NCI-H2196 treated with DMSO at 0.1 percent for 48 hours (cell line): ENCODE measurements at regions not wholly inside any gene's neighbourhood (a gene's known extent, or its start where the extent isn't known, plus 50 kb on each side); places are given as distances from the start of the nearest gene placed in this dataset.
"Not testable (repeated sequence)": the region's sequence is repeated elsewhere in the genome, so short reads cannot be mapped to it uniquely, and the experiment has no call there.

Source experiments
- DNase-seq: peaks from one replicate; lab custom pipeline; 2025; ENCODE audit not compliant: unreplicated experiment; lab: John Stamatoyannopoulos, UW

GRCh38 chr12:73186272-73186671 lies 914.1 kb downstream of the TRHDE start:
- DNase-seq, result no peak

- no peak for DNase-seq
Measured at GRCh38 chr12:73187765-73188164, 915.6 kb downstream of the TRHDE start.

DNA sequence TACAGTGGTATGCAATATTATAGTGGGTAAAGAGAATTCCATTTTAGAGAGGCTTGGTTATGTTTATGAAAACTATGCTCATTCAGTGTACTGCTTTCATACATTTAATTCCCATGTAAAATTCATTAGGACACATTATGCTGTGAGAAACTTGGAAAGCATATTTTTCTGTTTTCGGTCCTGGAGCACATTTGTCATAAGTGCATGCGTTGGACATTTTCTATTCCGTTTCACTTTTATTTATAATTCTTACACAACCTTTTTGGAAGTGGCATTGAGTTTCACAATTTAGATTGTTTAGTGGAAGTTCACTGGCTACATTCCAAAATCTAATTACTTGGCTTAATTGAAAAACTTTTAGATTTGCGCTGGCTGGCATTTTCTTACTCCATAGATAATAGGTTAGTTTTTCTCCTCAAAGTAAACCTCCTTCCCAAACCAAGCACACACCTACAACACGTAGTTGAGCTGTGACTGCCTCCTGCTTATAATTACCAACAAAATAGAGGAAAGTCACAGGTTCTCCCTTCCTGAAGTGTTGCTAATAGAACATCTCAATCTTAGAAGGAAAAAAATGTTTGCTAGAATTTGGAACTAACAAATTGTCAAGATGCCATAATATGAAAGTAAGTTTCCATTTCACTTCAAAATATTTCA lies 938.5 kb downstream of the TRHDE start:
- no peak for DNase-seq

DNA sequence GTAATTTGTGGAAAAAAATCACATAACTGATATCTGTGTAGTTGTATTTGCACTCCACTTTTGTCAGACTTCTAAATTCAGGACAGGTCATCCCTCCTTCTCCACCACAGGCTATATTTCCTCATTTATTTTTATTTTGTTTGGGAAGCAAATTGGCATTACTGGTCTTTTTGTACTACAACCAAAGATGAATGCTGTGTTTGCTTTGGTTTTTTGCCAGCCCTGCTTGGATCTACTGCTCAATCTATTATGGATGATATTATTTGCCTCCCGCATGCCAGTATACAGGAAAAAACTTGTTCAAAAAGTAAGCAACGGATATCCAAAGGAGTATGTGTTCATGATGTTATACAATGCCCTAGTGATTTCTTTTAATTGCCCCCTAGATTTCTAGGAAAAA lies 948.8 kb downstream of the TRHDE start:
- DNase-seq, result no peak

DNA sequence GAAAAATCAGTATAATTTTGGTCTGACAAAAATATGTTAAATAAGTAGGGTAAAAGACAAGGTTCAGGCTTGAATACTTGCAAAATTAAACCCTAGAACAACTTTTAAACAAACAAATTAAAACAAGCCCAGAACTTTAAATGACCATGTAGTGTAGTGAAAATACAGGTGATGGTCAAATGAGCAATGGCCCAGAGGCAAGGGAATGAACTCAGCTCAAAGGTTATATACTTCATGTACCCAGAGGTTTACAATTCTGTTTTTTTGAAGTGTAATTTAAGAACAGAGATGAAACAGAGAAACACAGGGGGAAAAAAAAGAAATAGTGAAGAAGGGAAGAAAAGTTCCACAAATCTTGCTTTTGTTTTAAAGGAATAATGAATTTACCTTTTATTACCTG lies 949.2 kb downstream of the TRHDE start:
- no peak for DNase-seq

DNA sequence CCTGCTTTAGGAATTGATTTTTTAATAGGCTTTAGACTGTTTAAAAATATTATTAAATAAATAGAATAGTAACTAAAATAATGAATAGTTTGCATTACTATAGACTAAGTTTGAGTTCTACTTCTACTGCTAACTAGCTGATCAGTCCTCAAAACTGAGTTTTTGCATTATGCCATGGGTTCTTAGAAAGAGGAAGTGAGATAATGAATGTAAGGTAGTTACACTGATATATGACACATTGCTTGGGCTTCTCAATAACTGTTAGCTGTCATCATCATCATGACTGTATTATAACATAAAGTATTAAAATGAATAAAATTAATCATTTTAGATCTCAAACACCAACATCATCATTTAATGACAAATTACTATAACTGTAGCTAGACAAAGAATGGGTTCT lies 949.7 kb downstream of the TRHDE start:
- no peak for DNase-seq

DNA sequence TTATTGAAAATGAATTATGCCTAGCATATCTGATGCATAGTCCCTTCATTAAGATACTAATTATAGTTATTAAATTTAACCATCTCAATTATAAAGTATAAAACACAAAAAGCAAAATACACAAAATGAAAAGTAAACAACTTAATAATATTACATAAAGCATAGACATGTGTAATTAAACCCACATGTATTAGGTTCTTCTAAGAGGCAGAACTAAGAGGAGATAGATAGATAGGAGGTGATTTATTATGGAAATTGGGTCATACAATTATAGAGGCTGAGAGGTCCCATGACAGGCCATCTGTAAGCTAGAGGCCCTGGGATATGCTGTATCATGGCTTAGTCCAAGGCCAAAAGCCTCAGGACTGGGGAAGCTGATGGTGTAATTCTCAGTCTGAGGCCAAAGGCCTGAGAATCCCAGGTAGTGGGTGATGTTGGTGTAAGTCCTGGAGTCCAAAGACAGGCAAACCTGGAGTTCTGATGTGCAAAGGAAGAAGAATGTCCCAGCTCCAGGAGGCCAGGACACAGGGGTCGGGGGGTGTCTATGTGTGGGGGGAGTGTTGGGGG lies 953.3 kb downstream of the TRHDE start:
- no peak for DNase-seq

DNA sequence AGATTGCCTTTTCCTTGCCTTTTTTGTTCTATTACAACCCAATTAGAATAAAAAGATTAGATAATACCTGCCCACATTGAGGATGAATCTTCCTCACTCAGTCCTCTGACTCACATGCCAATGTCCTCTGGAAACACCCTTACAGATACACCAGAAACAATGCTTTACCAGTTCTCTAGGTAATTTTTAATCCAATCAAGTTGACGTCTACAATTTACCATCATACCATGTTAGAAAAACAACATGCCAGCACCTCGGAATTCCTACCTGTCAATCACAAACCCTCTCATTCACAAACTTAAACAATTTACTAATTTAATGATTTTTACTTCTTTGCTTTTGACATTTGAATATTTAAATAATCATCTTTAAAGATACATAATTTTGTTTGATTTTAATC lies 953.8 kb downstream of the TRHDE start:
- DNase-seq, result no peak

DNA sequence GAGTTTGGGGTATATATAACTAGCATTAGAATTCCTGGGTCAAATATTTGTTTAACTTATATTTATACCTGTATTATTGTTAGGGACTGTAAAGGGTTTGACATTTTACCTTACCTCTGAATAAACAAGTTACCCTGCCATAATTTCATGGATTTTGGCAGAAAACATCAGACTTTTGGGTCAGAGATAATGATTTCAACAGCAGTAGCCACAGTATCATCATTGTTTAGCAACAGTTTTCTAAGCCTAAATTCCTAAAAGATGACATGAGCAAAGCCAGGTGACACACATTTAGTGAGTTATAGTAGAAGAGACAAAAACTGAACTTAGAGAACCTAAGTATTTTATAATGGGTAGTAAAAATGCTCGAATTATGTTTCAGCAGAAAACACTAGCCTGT lies 954.4 kb downstream of the TRHDE start:
- no peak for DNase-seq

DNA sequence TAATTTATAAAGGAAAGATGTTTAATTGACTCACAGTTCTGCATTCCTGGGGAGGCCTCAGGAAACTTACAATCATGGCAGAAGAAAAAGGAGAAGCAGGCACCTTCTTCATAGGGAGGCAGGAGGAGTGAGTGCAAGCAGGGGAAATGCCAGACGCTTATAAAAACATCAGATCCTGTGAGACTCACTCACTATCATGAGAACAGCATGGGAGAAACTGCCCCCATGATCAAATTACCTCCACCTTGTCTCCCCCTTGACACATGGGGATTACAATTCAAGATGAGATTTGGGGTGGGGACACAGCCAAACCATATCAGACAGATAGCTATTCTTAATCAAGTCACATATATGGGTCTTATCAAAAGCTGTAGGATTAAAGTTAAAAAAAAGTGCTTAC lies 956.7 kb downstream of the TRHDE start:
- DNase-seq, result not testable (repeated sequence)

DNA sequence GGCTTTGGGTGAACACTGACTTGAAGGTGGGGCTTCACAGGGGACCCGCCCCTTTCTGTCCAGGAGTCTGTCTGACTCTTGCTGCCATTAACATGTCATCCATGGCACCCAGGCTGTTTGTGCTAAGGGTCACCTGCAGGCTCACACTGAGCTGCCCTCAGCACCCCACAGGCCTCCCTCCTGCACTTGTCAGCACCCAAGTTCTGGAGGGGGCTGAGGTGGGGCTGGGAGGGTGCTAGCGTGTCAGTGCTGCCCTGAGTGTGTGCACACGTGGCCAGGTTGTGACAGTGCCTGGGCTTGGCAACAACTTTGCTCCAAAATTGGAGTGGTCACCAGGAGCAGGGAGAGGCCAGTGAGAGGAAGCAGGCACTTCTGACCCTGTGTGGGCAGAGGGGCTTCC lies 963.2 kb downstream of the TRHDE start:
- DNase-seq, result no peak

DNA sequence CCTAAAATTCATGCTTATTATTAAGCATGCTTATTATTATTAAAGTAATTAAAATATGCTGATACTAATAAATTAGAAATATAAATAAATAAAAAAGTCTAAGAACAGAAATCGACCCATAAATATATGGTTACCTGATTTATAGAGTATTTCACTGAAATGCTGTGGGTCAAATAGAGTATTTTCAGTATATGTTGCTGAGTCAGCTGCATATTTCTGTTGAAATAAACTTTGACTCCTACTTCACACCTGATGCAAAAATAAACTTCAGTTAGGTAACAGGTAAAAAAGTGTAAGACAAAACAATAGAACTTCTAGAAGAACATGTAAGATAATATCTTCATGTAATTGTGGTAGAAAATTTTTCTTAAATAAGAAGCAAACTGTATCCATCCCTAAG lies 967.9 kb downstream of the TRHDE start:
- DNase-seq, result no peak

- DNase-seq, result no peak
Measured at GRCh38 chr12:73262788-73263381, 990.7 kb downstream of the TRHDE start.

DNA sequence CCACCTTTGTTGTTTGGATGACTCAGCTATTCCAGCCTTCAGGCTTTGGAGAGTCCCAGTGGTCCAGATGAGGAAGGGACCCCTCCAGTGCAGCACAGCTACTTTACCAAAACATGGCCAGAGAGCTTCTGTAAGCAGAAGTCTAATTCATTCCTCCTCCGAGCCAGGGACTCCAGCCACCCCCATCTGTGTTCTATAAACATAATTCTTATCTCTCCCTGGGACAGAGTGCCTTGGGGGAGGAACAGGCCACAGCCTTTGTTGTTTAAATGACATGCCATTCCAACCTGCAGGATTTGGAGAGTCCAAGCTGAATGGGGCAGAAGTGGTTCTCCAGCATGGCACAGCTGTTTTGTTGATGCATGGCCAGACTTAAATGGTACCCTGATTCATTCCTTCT lies 994.0 kb downstream of the TRHDE start:
- no peak for DNase-seq

- DNase-seq, result no peak
Measured at GRCh38 chr12:73274976-73275375, 1002.8 kb downstream of the TRHDE start.

DNA sequence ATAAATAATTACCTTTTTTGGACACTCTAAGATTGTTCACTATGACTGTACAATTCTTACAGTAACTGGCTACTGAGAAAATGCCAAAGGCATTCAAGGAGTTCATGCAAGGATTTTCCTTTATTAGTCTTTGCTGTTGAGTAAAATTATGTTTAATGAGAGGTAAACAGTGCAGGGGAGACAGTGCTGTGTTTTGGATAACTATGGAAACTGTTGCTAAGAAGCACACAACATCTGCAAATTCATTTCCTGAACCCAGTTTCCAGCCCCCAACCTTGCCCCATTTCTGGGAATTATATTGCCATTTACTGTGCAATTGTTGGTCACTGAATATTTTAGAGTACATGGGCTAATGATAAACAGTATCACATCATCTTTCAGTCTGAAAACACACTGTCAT lies 1005.8 kb downstream of the TRHDE start:
- DNase-seq, result no peak

DNA sequence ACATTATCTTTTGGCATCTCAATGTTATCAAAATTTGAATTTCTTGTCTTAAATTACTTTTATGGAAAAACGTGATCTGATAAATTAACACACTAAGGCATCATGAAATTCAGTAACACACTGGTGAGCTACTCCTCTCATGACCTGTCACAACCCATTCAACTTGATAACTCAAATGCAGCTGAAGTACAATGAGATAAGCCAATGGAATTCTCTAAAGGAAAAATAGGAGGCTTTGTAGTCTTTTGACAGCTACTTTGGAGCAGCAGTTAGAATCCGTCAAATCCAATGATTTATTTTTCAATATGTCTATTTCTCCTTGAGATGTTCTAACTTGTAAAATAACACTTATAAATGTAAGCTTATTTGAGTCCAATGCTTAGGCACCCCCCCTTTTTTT lies 1029.4 kb downstream of the TRHDE start:
- no peak for DNase-seq

GRCh38 chr12:73307260-73307659 lies 1035.1 kb downstream of the TRHDE start:
- DNase-seq, result no peak

GRCh38 chr12:73308079-73308478 lies 1035.9 kb downstream of the TRHDE start:
- DNase-seq, result no peak

GRCh38 chr12:73308747-73309146 lies 1036.6 kb downstream of the TRHDE start:
- DNase-seq, result no peak

- DNase-seq, result no peak
Measured at GRCh38 chr12:73321319-73321718, 1049.1 kb downstream of the TRHDE start.

GRCh38 chr12:73321776-73322175 lies 1049.6 kb downstream of the TRHDE start:
- DNase-seq, result no peak
